ENCODE measurements at regions not wholly inside any gene's neighbourhood (a gene's known extent, or its start where the extent isn't known, plus 50 kb on each side); places are given as distances from the start of the nearest gene placed in this dataset.
"Not testable (repeated sequence)": the region's sequence is repeated elsewhere in the genome, so short reads cannot be mapped to it uniquely, and the experiment has no call there.

DNA sequence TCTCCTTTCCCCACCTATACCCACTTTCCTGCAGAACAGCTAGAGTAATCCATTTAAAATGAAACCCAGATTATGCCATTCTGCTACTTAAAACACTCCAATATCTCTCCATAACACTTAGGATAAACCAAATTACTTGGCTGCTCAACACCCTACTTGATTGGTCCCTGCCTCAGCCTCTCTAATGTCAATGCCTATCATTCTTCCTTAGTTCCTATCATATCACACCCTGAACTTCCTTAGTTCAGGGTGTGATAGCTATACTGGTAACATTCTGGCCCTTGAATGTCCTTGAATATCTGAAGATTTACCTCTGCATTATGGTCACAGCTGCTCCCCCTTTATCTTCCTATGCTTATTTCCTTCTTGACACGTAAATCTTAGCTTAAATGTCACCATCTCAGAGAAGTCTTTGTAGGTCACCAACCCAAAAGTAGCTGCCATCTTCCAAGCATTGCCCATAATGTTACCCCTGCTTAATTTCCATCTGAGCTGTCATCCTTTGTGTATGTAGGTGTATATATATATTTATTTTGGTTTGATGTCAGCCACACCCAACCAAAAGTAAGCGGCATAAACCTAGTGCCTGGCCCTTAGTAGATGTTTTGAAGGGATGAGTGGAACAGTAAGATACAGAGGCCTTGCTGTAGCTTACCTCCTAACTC lies 379.8 kb downstream of the PTPRC start:
- Mint-ChIP-seq H3K27me3 (no peaks in the 10 kb centered on the region), H3K36me3 (no peaks in the 10 kb centered on the region), H3K4me1 (peaks cover 3 to 17% (median 5%) of the 10 kb centered on the region in 3 donors), H3K4me3 (no peak overlapping the region), H3K27ac (no peak overlapping the region), H3K9me3 (no peaks in the 10 kb centered on the region)
- H3K4me1 ChIP-seq (ENCODE audit: control insufficient read depth in 1 of 2, extremely low read depth in 1 of 2, insufficient read depth in 2 of 2, low read length in 2 of 2): peaks cover 0 to 8% of the 10 kb centered on the region in 2 experiments
- H3K4me3 ChIP-seq (ENCODE audit: control insufficient read depth in 1 of 2, extremely low read depth in 1 of 2, low read length in 1 of 2): no peak overlapping the region
- H3K36me3 ChIP-seq (ENCODE audit: control insufficient read depth in 2 of 2, extremely low read depth in 1 of 2, insufficient read depth in 1 of 2, low read length in 1 of 2): no peaks in the 10 kb centered on the region
- ChIA-PET POLR2A (no interaction called here), CTCF (interaction anchor here in 1 of 2 donors (0.6 kb wide), 1 partner anchor 1660 kb away, joined by 4 read pairs; no protein-coding TSS in a partner anchor)
- H3K27me3 ChIP-seq (replicated peaks in 1 of 2; ENCODE audit: control insufficient read depth in 2 of 2, extremely low read depth in 1 of 2, insufficient read depth in 2 of 2, low read length in 1 of 2): no peaks in the 10 kb centered on the region
- ATAC-seq (replicated peaks in 1 of 4): no peak
- no peak for DNase-seq
- WGBS (ENCODE audit: insufficient coverage): 100% methylated on average over 1 of the region's 2 CpGs
- H3K27ac ChIP-seq (ENCODE audit: low read length): no peak overlapping the region
- no peaks in the 10 kb centered on the region for H3K9me3 ChIP-seq

DNA sequence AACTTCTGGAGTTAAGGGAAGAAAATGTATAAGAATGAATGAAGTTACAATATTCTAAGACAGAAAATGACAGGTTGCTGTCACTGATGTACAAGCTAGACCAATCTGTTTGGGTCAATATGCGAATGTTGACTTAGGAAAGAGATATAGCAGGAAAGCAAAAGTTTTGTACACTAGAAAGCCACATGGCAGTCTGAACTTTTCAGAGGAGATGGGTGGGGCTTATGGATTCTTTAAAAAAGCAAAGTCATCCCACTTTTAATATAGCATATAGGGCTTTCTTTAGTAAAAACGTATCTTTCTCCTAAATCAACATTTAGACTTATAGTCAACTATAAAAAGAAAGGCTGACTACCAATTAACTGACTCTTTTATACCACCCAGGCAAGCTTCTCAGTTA lies 381.2 kb downstream of the PTPRC start:
- Mint-ChIP-seq H3K9me3 (no peaks in the 10 kb centered on the region), H3K36me3 (no peaks in the 10 kb centered on the region), H3K4me1 (peaks cover 0 to 7% (median 5%) of the 10 kb centered on the region in 3 donors), H3K27me3 (no peaks in the 10 kb centered on the region), H3K27ac (no peak overlapping the region), H3K4me3 (no peak overlapping the region)
- no peak for ATAC-seq (replicated peaks in 1 of 4)
- no peak overlapping the region for H3K27ac ChIP-seq (ENCODE audit: low read length)
- peaks cover 0 to 8% of the 10 kb centered on the region in 2 experiments for H3K4me1 ChIP-seq (ENCODE audit: control insufficient read depth in 1 of 2, extremely low read depth in 1 of 2, insufficient read depth in 2 of 2, low read length in 2 of 2)
- H3K36me3 ChIP-seq (ENCODE audit: control insufficient read depth in 2 of 2, extremely low read depth in 1 of 2, insufficient read depth in 1 of 2, low read length in 1 of 2): no peaks in the 10 kb centered on the region
- no peak for DNase-seq
- no peaks in the 10 kb centered on the region for H3K27me3 ChIP-seq (replicated peaks in 1 of 2; ENCODE audit: control insufficient read depth in 2 of 2, extremely low read depth in 1 of 2, insufficient read depth in 2 of 2, low read length in 1 of 2)
- WGBS (ENCODE audit: insufficient coverage): no CpG with 5 or more reads among the region's 2 CpGs
- ChIA-PET POLR2A (no interaction called here), CTCF (no interaction called here)
- H3K9me3 ChIP-seq: no peaks in the 10 kb centered on the region
- H3K4me3 ChIP-seq (ENCODE audit: control insufficient read depth in 1 of 2, extremely low read depth in 1 of 2, low read length in 1 of 2): no peak overlapping the region

DNA sequence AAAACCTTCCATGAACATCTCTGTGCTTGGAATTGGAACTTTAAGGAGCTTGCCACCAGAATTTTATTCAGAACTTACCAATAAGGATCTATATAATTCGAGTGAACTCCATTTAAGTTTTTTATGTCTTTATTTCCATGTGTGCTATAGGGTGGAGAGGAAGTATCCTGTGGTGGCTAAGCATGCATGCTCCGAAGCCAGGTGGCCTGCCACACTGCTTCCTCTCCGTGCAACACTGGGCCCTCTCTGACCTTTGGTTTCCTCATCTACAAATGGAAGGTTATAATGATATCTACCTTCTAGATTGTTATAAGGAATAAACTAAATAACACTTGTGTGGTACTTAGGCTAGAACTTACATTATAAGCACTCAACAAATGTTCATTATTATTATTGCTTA lies 382.1 kb downstream of the PTPRC start:
- H3K36me3 Mint-ChIP-seq: no peaks in the 10 kb centered on the region
- H3K9me3 ChIP-seq: no peaks in the 10 kb centered on the region
- CTCF ChIA-PET: no interaction called here
- H3K36me3 ChIP-seq (ENCODE audit: control insufficient read depth in 2 of 2, extremely low read depth in 1 of 2, insufficient read depth in 1 of 2, low read length in 1 of 2): no peaks in the 10 kb centered on the region
- H3K4me1 ChIP-seq (ENCODE audit: control insufficient read depth in 1 of 2, extremely low read depth in 1 of 2, insufficient read depth in 2 of 2, low read length in 2 of 2): peaks cover 0 to 8% of the 10 kb centered on the region in 2 experiments
- H3K27ac ChIP-seq (ENCODE audit: low read length): no peak overlapping the region
- no peaks in the 10 kb centered on the region for H3K9me3 Mint-ChIP-seq
- no peak overlapping the region for H3K4me3 Mint-ChIP-seq
- no peak overlapping the region for H3K27ac Mint-ChIP-seq
- ATAC-seq (replicated peaks in 1 of 4): no peak
- H3K4me1 Mint-ChIP-seq: peaks cover 0 to 6% (median 5%) of the 10 kb centered on the region in 3 donors
- H3K27me3 ChIP-seq (replicated peaks in 1 of 2; ENCODE audit: control insufficient read depth in 2 of 2, extremely low read depth in 1 of 2, insufficient read depth in 2 of 2, low read length in 1 of 2): no peaks in the 10 kb centered on the region
- no peak for DNase-seq
- H3K27me3 Mint-ChIP-seq: no peaks in the 10 kb centered on the region
- no CpG with 5 or more reads among the region's 3 CpGs for WGBS (ENCODE audit: insufficient coverage)
- POLR2A ChIA-PET: interaction anchor here in 1 of 2 donors (0.8 kb wide), 1 partner anchor 32 kb away, joined by 3 read pairs; no protein-coding TSS in a partner anchor
- H3K4me3 ChIP-seq (ENCODE audit: control insufficient read depth in 1 of 2, extremely low read depth in 1 of 2, low read length in 1 of 2): no peak overlapping the region

DNA sequence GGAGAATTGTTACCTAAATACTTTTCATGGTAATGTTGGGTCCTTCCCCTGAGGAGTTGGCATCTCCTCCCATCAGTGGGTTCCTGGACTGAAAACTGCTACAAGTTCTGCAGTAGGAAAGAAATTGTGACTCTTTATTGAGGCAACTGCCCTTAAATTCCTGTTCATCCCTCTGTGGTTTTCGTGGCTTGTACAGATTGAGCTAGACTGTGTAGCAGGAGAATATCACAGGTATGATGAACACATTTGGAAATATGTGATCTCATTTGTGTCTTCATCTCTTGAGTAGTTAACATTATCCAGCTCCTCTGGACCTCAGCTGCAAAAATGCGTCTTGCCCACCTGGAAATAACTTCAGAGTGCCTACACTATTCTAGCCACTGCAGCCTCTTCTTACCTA lies 390.6 kb downstream of the PTPRC start:
- no peaks in the 10 kb centered on the region for H3K27me3 Mint-ChIP-seq
- no peak overlapping the region for H3K4me3 ChIP-seq (ENCODE audit: control insufficient read depth in 1 of 2, extremely low read depth in 1 of 2, low read length in 1 of 2)
- 80% methylated on average over 1 of the region's 2 CpGs for WGBS (ENCODE audit: insufficient coverage)
- CTCF ChIA-PET: no interaction called here
- H3K36me3 ChIP-seq (ENCODE audit: control insufficient read depth in 2 of 2, extremely low read depth in 1 of 2, insufficient read depth in 1 of 2, low read length in 1 of 2): no peaks in the 10 kb centered on the region
- POLR2A ChIA-PET: no interaction called here
- ATAC-seq (replicated peaks in 1 of 4) (no peak), DNase-seq (no peak)
- no peaks in the 10 kb centered on the region for H3K36me3 Mint-ChIP-seq
- no peak overlapping the region for H3K4me3 Mint-ChIP-seq
- H3K27ac Mint-ChIP-seq: no peak overlapping the region
- peaks cover 5 to 18% (median 13%) of the 10 kb centered on the region in 3 donors for H3K4me1 Mint-ChIP-seq
- H3K9me3 ChIP-seq: no peaks in the 10 kb centered on the region
- no peaks in the 10 kb centered on the region for H3K27me3 ChIP-seq (replicated peaks in 1 of 2; ENCODE audit: control insufficient read depth in 2 of 2, extremely low read depth in 1 of 2, insufficient read depth in 2 of 2, low read length in 1 of 2)
- H3K27ac ChIP-seq (ENCODE audit: low read length): no peak overlapping the region
- peaks cover 0 to 3% (median 0%) of the 10 kb centered on the region in 3 donors for H3K9me3 Mint-ChIP-seq
- peaks cover 0 to 5% of the 10 kb centered on the region in 2 experiments for H3K4me1 ChIP-seq (ENCODE audit: control insufficient read depth in 1 of 2, extremely low read depth in 1 of 2, insufficient read depth in 2 of 2, low read length in 2 of 2)

DNA sequence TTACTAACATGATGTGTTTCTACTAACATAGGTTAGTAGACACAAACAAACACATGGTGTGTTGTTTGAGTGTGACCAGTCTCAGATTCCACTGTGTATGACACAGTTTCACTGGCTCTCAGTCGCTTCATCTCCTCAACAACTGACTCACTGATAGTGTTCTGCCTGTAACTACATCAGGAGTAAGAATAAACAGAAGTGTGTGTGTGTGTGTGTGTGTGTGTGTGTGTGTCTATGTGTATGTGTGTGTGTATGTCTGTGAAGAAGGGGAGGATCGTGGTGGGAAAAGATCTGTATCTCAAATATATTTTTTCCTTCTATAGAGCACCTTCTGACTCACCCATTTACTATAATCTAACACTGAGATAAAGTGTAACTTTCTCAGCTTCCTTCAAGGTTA lies 391.0 kb downstream of the PTPRC start:
- Mint-ChIP-seq H3K4me1 (peaks cover 5 to 21% (median 15%) of the 10 kb centered on the region in 3 donors), H3K27me3 (no peaks in the 10 kb centered on the region), H3K9me3 (peaks cover 0 to 3% (median 0%) of the 10 kb centered on the region in 3 donors), H3K27ac (no peak overlapping the region), H3K4me3 (no peak overlapping the region), H3K36me3 (no peaks in the 10 kb centered on the region)
- Histone ChIP-seq H3K4me1 (ENCODE audit: control insufficient read depth in 1 of 2, extremely low read depth in 1 of 2, insufficient read depth in 2 of 2, low read length in 2 of 2) (peaks cover 0 to 5% of the 10 kb centered on the region in 2 experiments), H3K9me3 (no peaks in the 10 kb centered on the region), H3K36me3 (ENCODE audit: control insufficient read depth in 2 of 2, extremely low read depth in 1 of 2, insufficient read depth in 1 of 2, low read length in 1 of 2) (no peaks in the 10 kb centered on the region), H3K27me3 (replicated peaks in 1 of 2; ENCODE audit: control insufficient read depth in 2 of 2, extremely low read depth in 1 of 2, insufficient read depth in 2 of 2, low read length in 1 of 2) (no peaks in the 10 kb centered on the region), H3K27ac (ENCODE audit: low read length) (no peak overlapping the region), H3K4me3 (ENCODE audit: control insufficient read depth in 1 of 2, extremely low read depth in 1 of 2, low read length in 1 of 2) (no peak overlapping the region)
- WGBS (ENCODE audit: insufficient coverage): no CpG with 5 or more reads among the region's 2 CpGs
- ChIA-PET CTCF (no interaction called here), POLR2A (no interaction called here)
- DNase-seq (no peak), ATAC-seq (replicated peaks in 1 of 4) (no peak)

DNA sequence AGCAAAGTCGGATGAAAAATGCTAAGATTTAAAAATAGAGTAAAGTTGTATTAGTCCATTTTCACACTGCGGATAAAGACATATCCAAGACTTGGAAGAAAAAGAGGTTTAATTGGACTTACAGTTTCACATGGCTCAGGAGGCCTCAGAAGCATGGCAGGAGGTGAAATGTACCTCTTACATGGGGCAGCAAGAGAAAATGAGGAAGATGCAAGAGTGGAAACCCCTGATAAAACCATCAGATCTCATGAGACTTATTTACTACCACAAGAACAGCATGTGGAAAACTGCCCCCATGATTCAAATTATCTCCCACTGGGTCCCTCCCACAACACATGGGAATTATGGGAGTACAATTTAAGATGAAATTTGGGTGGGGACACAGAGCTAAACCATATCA lies 391.7 kb downstream of the PTPRC start:
- H3K4me3 Mint-ChIP-seq; H3K27ac ChIP-seq (ENCODE audit: low read length); H3K9me3 ChIP-seq; H3K27me3 Mint-ChIP-seq; DNase-seq; H3K27ac Mint-ChIP-seq; H3K36me3 Mint-ChIP-seq; H3K36me3 ChIP-seq (ENCODE audit: control insufficient read depth in 2 of 2, extremely low read depth in 1 of 2, insufficient read depth in 1 of 2, low read length in 1 of 2); H3K9me3 Mint-ChIP-seq; H3K4me3 ChIP-seq (ENCODE audit: control insufficient read depth in 1 of 2, extremely low read depth in 1 of 2, low read length in 1 of 2); POLR2A ChIA-PET; H3K27me3 ChIP-seq (replicated peaks in 1 of 2; ENCODE audit: control insufficient read depth in 2 of 2, extremely low read depth in 1 of 2, insufficient read depth in 2 of 2, low read length in 1 of 2); ATAC-seq (replicated peaks in 1 of 4); H3K4me1 ChIP-seq (ENCODE audit: control insufficient read depth in 1 of 2, extremely low read depth in 1 of 2, insufficient read depth in 2 of 2, low read length in 2 of 2): not testable (repeated sequence)
- peaks cover 10 to 26% (median 15%) of the 10 kb centered on the region in 3 donors for H3K4me1 Mint-ChIP-seq
- CTCF ChIA-PET: interaction anchor here in 1 of 2 donors (0.6 kb wide), 1 partner anchor 81 kb away, joined by 3 read pairs; no protein-coding TSS in a partner anchor
- no CpG with 5 or more reads among the region's 2 CpGs for WGBS (ENCODE audit: insufficient coverage)
